Testis (tissue), 2 donors: ENCODE measurements at regions not wholly inside any gene's neighbourhood (a gene's known extent, or its start where the extent isn't known, plus 50 kb on each side); places are given as distances from the start of the nearest gene placed in this dataset.

ENCODE experiments used
- DNase-seq: peaks from one replicate; pipeline ENCODE4 v3.0.0-alpha.2; 2019
- H3K27ac ChIP-seq, 2 donors: fragments of 200-600 bp; sonication (generic); one replicate each; pipeline ENCODE4 v1.5.1; 2019
- H3K27me3 ChIP-seq: fragments of 200-600 bp; sonication (generic); one replicate; pipeline ENCODE4 v1.5.1; 2019
- H3K36me3 ChIP-seq: fragments of 200-600 bp; sonication (generic); one replicate; pipeline ENCODE4 v1.5.1; 2017; ENCODE audit warnings: low read depth; ENCODE audit errors: missing control alignments
- H3K4me1 ChIP-seq: fragments of 200-600 bp; sonication (generic); one replicate; pipeline ENCODE4 v1.5.1; 2019
- H3K4me3 ChIP-seq, 2 donors: fragments of 200-600 bp; sonication (generic); one replicate each; pipeline ENCODE4 v1.5.1; 2017 to 2019
- H3K9me3 ChIP-seq: fragments of 200-600 bp; sonication (generic); one replicate; pipeline ENCODE4 v1.5.1; 2017
- POLR2A ChIP-seq: fragments of 450-650 bp; IDR thresholded peaks from one replicate; pipeline ENCODE4 v1.6.1; 2017; ENCODE audit warnings: antibody characterized with exemption, mild to moderate bottlenecking, moderate library complexity
- WGBS, 2 donors: methylation state at CpG; one replicate each; pipeline ENCODE4 v1.1.5; 2018; 5-methylcytosine and 5-hydroxymethylcytosine counted together
- intact Hi-C: fragments of 100-400 bp; cut with DNase I; formaldehyde crosslinking; loops from one replicate; pipeline ENCODE4 v1.15.1; 2023; ENCODE audit warnings: low total_unique reads
- TF ChIP-seq, protein P1 (sequence below), 3 experiments: fragments of 450-650 bp in 2 of 3; fragments of 200-600 bp in 1 of 3; sonication (generic) in 1 of 3; IDR thresholded peaks; one replicate each; pipeline ENCODE4 v1.5.1; 2016 to 2019; ENCODE audit warnings: antibody characterized with exemption in 3 of 3, mild to moderate bottlenecking in 2 of 3, moderate library complexity in 1 of 3

DNA sequence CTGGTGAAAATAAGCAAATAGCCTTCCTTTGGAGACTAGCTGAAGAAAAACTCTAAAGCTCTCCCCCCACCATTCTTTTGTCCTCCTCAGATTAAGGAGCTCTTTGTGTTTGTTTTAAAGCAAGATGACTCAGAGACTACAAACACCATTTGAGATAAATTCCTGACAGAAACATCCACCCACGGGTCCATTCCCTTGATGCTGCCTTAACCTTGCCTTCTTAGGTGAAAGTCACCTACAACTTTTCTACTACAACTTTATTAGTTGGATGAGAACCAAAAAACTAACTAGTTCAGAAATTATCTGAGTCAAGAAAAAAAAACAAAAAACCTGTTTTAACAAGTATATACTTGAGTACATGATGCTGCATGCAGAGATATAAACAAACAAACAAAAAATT, 831.1 kb downstream of the NR2F1-AS1 start:
- no peaks in the 10 kb centered on the region for H3K36me3 ChIP-seq
- intact Hi-C loops = no loop called here
- WGBS, 2 donors = 15 to 33% methylated on average over 1 of the region's 1 CpG
- no peak overlapping the region for H3K4me3 ChIP-seq
- TF ChIP-seq, protein P1, sequence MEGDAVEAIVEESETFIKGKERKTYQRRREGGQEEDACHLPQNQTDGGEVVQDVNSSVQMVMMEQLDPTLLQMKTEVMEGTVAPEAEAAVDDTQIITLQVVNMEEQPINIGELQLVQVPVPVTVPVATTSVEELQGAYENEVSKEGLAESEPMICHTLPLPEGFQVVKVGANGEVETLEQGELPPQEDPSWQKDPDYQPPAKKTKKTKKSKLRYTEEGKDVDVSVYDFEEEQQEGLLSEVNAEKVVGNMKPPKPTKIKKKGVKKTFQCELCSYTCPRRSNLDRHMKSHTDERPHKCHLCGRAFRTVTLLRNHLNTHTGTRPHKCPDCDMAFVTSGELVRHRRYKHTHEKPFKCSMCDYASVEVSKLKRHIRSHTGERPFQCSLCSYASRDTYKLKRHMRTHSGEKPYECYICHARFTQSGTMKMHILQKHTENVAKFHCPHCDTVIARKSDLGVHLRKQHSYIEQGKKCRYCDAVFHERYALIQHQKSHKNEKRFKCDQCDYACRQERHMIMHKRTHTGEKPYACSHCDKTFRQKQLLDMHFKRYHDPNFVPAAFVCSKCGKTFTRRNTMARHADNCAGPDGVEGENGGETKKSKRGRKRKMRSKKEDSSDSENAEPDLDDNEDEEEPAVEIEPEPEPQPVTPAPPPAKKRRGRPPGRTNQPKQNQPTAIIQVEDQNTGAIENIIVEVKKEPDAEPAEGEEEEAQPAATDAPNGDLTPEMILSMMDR (IDR thresholded peaks at IDR 0.05) = no peak
- TF ChIP-seq POLR2A = no peak
- no peak overlapping the region for H3K27ac ChIP-seq
- no peaks in the 10 kb centered on the region for H3K27me3 ChIP-seq
- H3K9me3 ChIP-seq = no peaks in the 10 kb centered on the region
- DNase-seq = no peak
- no peaks in the 10 kb centered on the region for H3K4me1 ChIP-seq

GRCh38 chr5:92748072-92748676, 832.8 kb downstream of the NR2F1-AS1 start:
- Histone ChIP-seq H3K4me3 (no peak overlapping the region), H3K9me3 (no peaks in the 10 kb centered on the region), H3K36me3 (no peaks in the 10 kb centered on the region), H3K27me3 (no peaks in the 10 kb centered on the region), H3K27ac (no peak overlapping the region), H3K4me1 (no peaks in the 10 kb centered on the region)
- intact Hi-C loops = no loop called here
- 86 to 89% methylated on average over 1 of the region's 1 CpG for whole genome bisulfite sequencing, 2 donors
- DNase-seq = no peak
- no peak for TF ChIP-seq POLR2A
- TF ChIP-seq, protein P1 (IDR thresholded peaks at IDR 0.05) = no peak

DNA sequence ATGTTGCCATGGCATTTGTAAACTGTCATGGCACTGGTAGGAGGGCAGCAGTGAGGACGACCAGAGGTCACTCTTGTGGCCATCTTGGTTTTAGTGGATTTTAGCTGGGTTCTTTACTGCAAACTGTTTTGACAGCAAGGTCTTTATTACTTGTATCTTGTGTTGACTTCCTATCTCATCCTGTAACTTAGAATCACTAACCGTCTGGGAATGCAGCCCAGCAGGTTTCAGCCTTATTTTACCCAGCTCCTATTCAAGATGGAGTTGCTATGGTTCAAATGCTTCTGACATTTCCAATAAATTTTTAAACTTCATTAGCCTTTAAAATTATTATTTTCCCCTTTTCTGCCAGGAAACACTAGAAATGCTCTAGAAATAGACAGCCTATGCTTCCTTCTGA, 839.1 kb downstream of the NR2F1-AS1 start:
- WGBS, 2 donors = 85 to 88% methylated on average over 2 of the region's 2 CpGs
- no peaks in the 10 kb centered on the region for H3K9me3 ChIP-seq
- intact Hi-C loops = no loop called here
- H3K27ac ChIP-seq = no peak overlapping the region
- DNase-seq = no peak
- TF ChIP-seq POLR2A = no peak
- TF ChIP-seq, protein P1 (IDR thresholded peaks at IDR 0.05) = no peak
- no peaks in the 10 kb centered on the region for H3K36me3 ChIP-seq
- no peaks in the 10 kb centered on the region for H3K27me3 ChIP-seq
- no peak overlapping the region for H3K4me3 ChIP-seq
- no peaks in the 10 kb centered on the region for H3K4me1 ChIP-seq

- 76 to 84% methylated on average over 2 of the region's 2 CpGs for WGBS, 2 donors
Observed at GRCh38 chr5:92734211-92734940, 846.6 kb downstream of the NR2F1-AS1 start.

More at GRCh38 chr5:92734211-92734940, 846.6 kb downstream of the NR2F1-AS1 start:
- TF ChIP-seq, protein P1 (IDR thresholded peaks at IDR 0.05) = no peak
- no peak for TF ChIP-seq POLR2A
- Histone ChIP-seq H3K4me1 (no peaks in the 10 kb centered on the region), H3K36me3 (no peaks in the 10 kb centered on the region), H3K9me3 (no peaks in the 10 kb centered on the region), H3K27ac (no peak overlapping the region), H3K4me3 (no peak overlapping the region), H3K27me3 (no peaks in the 10 kb centered on the region)
- DNase-seq = no peak
- intact Hi-C loops = no loop called here
